HUES48 (cell line): ENCODE measurements at regions not wholly inside any gene's neighbourhood (a gene's known extent, or its start where the extent isn't known, plus 50 kb on each side); places are given as distances from the start of the nearest gene placed in this dataset.

ENCODE experiments used
- H3K27ac ChIP-seq: one replicate; pipeline ENCODE4 v1.7.0; 2013; ENCODE audit warnings: low read depth, low read length, inconsistent platforms
- H3K27me3 ChIP-seq: 2 replicates; pipeline ENCODE4 v1.6.1; 2013; ENCODE audit warnings: mild to moderate bottlenecking, low read length; ENCODE audit not compliant: control insufficient read depth, insufficient read depth
- H3K36me3 ChIP-seq: 2 replicates; pipeline ENCODE4 v1.6.1; 2013; ENCODE audit warnings: low read length; ENCODE audit not compliant: control insufficient read depth, insufficient read depth
- H3K4me1 ChIP-seq: 2 replicates; pipeline ENCODE4 v1.6.1; 2013; ENCODE audit warnings: mild to moderate bottlenecking, low read length; ENCODE audit not compliant: control insufficient read depth, insufficient read depth
- H3K4me3 ChIP-seq: 2 replicates; pipeline ENCODE4 v1.5.1; 2013; ENCODE audit warnings: mild to moderate bottlenecking, low read depth, low read length
- H3K9ac ChIP-seq: 2 replicates; pipeline ENCODE4 v1.6.1; 2013; ENCODE audit warnings: mild to moderate bottlenecking, low read depth, low read length, moderate library complexity
- H3K9me3 ChIP-seq: 2 replicates; pipeline ENCODE4 v1.6.1; 2013; ENCODE audit warnings: low read length; ENCODE audit not compliant: control insufficient read depth, insufficient read depth

DNA sequence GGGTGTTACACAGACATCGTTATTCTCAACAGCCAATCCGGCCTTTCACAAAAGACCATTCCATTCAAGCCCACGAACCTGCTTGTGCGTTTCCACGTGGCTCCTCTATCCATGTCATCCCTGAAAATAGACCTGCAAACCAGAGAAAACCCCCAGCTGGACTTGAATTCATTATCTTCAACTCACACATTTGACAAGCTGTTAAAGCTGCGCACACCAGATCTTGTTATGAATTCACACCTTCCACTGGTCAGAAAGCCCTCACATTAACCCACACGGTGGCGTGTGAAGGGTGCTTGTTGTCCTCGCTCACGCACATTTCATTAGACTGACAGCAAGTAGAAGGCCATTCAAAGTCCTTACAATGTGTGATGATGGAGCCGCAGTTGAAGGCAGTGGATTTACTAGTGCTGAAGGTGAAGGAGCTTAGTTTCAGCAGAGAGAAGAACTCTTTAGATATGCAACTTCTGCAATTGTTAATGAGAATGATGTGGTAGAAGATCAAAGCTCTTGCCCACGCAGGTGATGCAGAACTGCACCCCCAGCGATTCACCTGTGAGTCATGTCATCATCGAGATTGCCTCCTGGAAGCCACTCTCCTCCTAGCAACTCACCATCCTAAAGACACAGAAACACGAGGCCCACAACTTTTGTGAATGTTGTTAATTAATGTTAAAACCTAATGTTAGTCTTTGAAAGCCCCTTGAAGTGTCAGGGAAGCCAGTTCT, 224.8 kb upstream of the SOX11 start:
- H3K36me3 ChIP-seq = no peaks in the 10 kb centered on the region

DNA sequence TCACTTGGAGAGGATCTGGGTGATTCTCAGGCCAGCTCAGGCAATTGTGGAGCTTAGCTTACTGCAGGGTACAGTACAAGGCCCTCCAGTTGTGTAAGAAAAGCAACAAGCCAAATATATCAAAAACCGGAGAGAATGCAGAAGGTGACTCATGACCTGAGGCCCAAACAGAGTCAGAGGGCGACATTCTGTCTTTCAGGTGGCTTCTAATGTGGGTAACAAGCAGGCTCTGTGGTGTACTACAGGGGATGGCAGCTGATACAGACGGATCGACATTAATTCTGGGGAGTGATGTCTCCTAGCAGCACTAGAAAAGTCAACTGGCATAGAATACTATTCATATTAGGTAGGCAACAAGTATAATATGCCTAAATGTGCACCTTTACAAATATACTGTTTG, 219.5 kb upstream of the SOX11 start:
- Histone ChIP-seq H3K27ac (no peak overlapping the region), H3K4me1 (no peaks in the 10 kb centered on the region), H3K4me3 (no peak overlapping the region), H3K9me3 (no peaks in the 10 kb centered on the region), H3K9ac (no peak overlapping the region), H3K36me3 (no peaks in the 10 kb centered on the region), H3K27me3 (no peaks in the 10 kb centered on the region)

More for the DNA sequence above, 224.8 kb upstream of the SOX11 start:
- Histone ChIP-seq H3K4me3 (no peak overlapping the region), H3K9me3 (no peaks in the 10 kb centered on the region), H3K27ac (no peak overlapping the region), H3K9ac (no peak overlapping the region), H3K4me1 (peaks cover 14% of the 10 kb centered on the region), H3K27me3 (no peaks in the 10 kb centered on the region)

DNA sequence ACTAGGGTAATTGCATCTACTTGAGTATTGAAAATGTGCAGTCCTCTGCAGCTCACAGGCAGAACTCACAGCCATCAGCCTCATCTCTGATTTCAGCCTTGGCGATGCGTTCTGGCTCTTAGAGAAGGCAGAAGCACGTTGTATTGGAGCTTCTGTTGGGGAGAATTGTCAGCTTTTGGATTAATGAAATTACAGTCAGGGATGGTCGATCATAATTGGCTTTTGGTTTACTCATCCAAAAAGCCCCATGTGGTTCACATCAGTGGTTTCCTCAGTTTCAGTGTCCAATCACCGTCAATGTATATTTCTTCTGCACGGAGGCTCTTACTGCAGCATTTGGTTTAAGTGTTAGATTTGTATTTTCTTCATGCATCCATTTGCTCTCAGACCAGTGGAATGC, 218.5 kb upstream of the SOX11 start:
- no peak overlapping the region for H3K9ac ChIP-seq
- H3K27ac ChIP-seq = no peak overlapping the region
- no peak overlapping the region for H3K4me3 ChIP-seq
- H3K27me3 ChIP-seq = no peaks in the 10 kb centered on the region
- 0 out of 2 replicates have a peak, but pooled peaks cover under 1% of the 10 kb centered on the region for H3K4me1 ChIP-seq
- no peaks in the 10 kb centered on the region for H3K36me3 ChIP-seq
- H3K9me3 ChIP-seq = no peaks in the 10 kb centered on the region

DNA sequence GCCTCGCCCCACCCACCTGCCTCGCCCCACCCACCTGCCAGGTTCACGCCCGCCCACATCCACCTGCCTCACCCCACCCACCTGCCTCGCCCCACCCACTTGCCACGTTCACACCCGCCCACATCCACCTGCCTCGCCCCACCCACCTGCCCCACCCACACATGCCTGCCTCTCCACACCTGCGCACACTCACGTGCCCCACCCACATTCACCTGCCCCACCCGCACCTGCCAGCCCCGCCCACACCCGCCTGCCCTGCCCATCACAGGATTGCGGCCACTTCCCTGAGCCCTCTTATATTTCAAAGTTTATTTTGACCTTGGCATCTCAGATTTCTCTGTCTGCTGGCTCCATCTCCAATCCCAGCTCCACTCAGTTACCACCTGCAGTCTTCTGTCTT, 217.5 kb upstream of the SOX11 start:
- no peak overlapping the region for H3K27ac ChIP-seq
- H3K27me3 ChIP-seq = no peaks in the 10 kb centered on the region
- H3K4me1 ChIP-seq = peaks cover 11% of the 10 kb centered on the region
- H3K9ac ChIP-seq = no peak overlapping the region
- no peaks in the 10 kb centered on the region for H3K36me3 ChIP-seq
- H3K4me3 ChIP-seq = no peak overlapping the region
- no peaks in the 10 kb centered on the region for H3K9me3 ChIP-seq

DNA sequence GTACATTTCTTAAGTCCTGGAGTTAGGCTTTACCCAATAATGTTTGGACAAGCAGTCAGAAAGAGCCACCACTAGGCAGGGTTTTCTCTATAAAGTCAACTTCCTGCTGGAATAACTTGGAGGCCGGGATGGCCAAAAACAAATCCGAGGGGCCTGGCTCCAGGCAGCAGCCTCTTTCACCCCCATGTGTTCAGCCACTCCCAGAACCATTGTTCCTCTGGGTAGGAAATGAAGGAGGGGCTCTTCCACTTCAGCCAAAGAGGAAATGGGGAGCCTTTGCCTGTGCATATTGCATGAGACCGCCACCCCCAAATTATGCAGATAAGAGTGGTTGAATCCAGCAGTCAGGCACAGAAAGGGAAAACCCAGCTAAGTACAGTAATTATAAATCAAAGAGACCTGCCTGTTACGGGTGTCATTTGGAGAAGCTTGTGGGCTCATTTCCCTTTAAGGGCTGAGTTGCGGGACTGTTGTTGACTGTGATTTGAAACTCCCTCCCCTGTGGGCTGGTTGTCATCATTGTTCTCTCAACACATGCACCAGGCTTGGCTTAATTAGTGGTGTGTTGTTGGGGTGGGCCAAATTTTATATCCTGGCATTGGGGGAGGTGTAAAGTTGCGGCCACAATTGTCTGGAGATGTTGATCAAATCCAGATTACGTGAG, 212.8 kb upstream of the SOX11 start:
- Histone ChIP-seq H3K9ac (no peak overlapping the region), H3K27ac (peak overlapping the region; percentile 59), H3K4me1 (peaks cover 33% of the 10 kb centered on the region), H3K4me3 (0 out of 2 replicates have a peak overlapping the region, but pooled peaks have one; percentile 2), H3K27me3 (no peaks in the 10 kb centered on the region), H3K9me3 (no peaks in the 10 kb centered on the region), H3K36me3 (no peaks in the 10 kb centered on the region)

DNA sequence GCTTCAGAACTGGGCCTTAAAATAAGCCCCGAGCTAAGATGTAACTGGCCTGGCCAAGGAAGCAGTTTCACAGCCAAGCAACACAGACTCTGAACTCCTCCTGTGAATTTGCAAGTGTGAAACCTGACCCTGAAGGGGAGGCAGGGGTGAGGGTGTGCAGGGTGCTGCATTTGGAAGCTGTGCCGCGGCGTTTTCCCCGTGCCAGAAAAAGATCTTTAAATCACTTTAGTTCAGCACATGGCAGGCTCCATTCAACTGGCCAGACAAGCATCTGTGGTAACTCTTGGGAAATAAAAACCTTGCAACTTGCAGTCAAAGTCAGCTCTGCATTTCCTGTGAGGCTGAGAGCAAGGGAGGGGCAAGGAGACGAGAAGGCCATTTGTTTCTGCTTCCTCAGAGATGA, 209.3 kb upstream of the SOX11 start:
- Histone ChIP-seq H3K27ac (no peak overlapping the region), H3K4me1 (peaks cover 46% of the 10 kb centered on the region), H3K4me3 (no peak overlapping the region), H3K9me3 (no peaks in the 10 kb centered on the region), H3K27me3 (no peaks in the 10 kb centered on the region), H3K9ac (no peak overlapping the region), H3K36me3 (no peaks in the 10 kb centered on the region)

DNA sequence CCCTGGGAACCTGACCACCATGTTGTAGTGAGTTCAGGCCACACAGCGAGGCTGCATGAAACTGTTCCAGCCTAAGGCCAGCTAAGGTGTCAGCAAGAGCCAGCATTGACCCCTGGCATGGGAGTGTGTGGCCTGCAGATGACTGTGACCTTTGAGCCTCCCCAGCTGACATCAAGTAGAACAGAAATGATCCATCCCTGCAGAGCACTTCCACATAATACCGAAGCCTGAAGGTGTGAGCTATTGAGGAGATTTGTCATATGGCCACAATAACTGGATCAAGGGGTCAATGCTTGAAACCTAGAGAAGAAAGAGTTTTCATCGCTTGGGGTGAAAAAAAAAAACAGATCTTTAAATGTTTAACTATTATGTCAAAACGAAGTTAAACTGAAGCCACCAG, 207.3 kb upstream of the SOX11 start:
- H3K9me3 ChIP-seq = no peaks in the 10 kb centered on the region
- H3K36me3 ChIP-seq = no peaks in the 10 kb centered on the region
- no peak overlapping the region for H3K9ac ChIP-seq
- H3K4me1 ChIP-seq = peaks cover 33% of the 10 kb centered on the region
- peak overlapping the region; percentile 21 for H3K27ac ChIP-seq
- H3K27me3 ChIP-seq = no peaks in the 10 kb centered on the region
- no peak overlapping the region for H3K4me3 ChIP-seq

DNA sequence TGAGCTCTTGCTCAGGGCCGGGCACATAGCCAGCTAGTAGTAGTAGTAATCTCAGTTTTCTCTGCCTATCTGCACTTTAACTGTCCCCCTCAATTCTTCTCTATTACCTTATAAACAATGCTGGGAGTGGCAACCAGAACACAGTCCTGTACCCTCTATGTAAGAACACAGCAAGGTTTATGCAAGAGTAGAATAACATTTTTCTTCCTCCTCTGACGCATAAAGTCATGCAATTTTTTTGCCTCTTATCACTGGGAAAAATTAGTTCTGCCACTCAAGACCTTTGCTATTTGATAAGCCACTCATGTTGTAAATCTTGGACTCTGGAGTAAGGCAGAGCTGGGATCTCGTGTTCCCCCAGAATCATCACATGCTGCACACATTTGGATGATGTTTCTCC, 200.7 kb upstream of the SOX11 start:
- H3K27ac ChIP-seq = no peak overlapping the region
- H3K9me3 ChIP-seq = no peaks in the 10 kb centered on the region
- no peak overlapping the region for H3K9ac ChIP-seq
- no peaks in the 10 kb centered on the region for H3K27me3 ChIP-seq
- no peaks in the 10 kb centered on the region for H3K36me3 ChIP-seq
- no peak overlapping the region for H3K4me3 ChIP-seq
- H3K4me1 ChIP-seq = peaks cover 29% of the 10 kb centered on the region

DNA sequence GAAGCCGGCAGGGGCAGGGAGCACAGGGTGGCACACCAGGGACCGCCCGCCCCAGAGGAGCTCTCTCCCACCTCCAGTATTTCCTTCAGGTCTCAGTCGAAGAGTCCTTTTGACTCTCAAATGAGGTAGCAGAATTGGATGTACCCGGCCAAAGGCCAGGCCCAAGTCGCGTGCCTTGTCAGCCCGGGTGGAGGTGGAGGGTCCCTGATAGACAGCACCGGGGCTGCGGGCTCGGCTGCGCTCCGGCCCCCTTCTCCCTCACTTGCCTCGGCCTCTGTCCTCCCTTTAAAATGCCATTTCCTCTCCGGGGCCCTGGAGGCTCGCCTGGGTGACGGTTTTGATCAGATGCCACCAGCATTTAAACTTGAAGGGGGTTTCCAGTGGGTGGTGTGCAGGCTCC, 198.9 kb upstream of the SOX11 start:
- no peak overlapping the region for H3K4me3 ChIP-seq
- H3K9me3 ChIP-seq = no peaks in the 10 kb centered on the region
- no peak overlapping the region for H3K9ac ChIP-seq
- H3K36me3 ChIP-seq = no peaks in the 10 kb centered on the region
- H3K27me3 ChIP-seq = no peaks in the 10 kb centered on the region
- peaks cover 29% of the 10 kb centered on the region for H3K4me1 ChIP-seq
- H3K27ac ChIP-seq = no peak overlapping the region

DNA sequence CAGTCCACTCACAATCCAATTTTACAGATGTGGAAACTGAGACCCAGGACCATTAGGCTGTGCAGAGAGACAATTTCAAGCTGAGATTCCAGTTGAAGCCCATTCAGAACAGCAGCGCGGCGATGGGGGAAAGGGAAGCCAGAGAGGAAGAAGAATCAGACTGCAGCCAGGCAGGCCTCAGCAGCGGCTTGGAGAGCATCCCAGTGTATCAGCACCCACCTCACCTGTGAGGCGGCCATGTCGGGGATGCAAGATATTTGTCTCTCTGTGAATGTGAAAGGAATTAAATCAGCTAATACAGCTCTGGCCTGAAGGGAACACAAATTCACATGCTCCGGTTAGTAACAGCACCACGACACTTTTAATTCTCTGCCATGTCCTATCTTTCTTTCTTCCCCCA, 198.0 kb upstream of the SOX11 start:
- H3K4me3 ChIP-seq = no peak overlapping the region
- H3K9me3 ChIP-seq = no peaks in the 10 kb centered on the region
- peak overlapping the region; percentile 33 for H3K27ac ChIP-seq
- no peak overlapping the region for H3K9ac ChIP-seq
- peaks cover 29% of the 10 kb centered on the region for H3K4me1 ChIP-seq
- H3K27me3 ChIP-seq = no peaks in the 10 kb centered on the region
- no peaks in the 10 kb centered on the region for H3K36me3 ChIP-seq

DNA sequence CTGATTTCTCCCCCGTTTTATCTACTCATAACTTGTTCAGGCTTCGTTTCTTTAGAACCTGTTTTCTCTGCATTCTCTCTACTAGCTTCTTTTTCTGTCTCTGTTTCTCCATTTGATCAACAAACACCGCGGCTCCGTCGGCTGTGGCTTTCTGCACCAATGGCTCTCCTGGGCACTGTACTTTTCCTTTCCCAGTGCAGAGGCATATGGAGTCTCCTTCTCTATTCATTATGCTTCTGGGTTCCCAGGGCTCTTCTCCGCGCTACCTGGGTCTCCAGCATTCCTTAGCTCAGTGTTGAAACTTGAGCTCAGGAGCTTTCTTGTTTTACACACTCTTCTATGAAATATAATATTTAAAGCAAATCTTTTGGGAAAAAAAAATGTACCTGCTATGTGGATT, 196.6 kb upstream of the SOX11 start:
- no peak overlapping the region for H3K4me3 ChIP-seq
- no peaks in the 10 kb centered on the region for H3K9me3 ChIP-seq
- no peak overlapping the region for H3K27ac ChIP-seq
- H3K27me3 ChIP-seq = no peaks in the 10 kb centered on the region
- H3K36me3 ChIP-seq = no peaks in the 10 kb centered on the region
- H3K9ac ChIP-seq = no peak overlapping the region
- peaks cover 29% of the 10 kb centered on the region for H3K4me1 ChIP-seq
